Inflammatory macrophage treated with lipopolysaccharide for 1 hour (primary cell): ENCODE measurements at regions not wholly inside any gene's neighbourhood (a gene's known extent, or its start where the extent isn't known, plus 50 kb on each side); places are given as distances from the start of the nearest gene placed in this dataset.

ENCODE experiments used
- DNase-seq, 2 donors: peaks; one replicate each; pipeline ENCODE4 v3.0.0-alpha.2; 2020 to 2022

DNA sequence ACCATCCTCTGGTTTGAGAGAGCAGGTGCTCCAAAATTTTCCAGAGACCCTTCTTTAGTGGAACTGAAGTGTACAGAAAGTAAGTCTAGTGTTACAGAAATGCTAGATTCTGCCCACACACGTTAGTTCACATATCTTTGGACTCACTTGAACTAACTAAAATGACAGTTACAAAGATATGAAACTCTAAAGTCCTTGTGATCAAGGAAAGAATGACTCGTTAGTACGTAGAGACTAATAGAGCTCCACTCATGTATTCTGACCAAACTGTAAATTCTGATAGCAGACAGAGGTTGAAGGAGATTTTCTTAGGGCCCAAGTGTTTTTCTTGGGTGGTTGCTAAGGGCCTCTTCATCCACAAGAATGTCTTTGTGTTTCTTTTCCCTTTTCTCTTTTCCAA, 491.5 kb upstream of the B3GALT2 start:
- no peak for DNase-seq

DNA sequence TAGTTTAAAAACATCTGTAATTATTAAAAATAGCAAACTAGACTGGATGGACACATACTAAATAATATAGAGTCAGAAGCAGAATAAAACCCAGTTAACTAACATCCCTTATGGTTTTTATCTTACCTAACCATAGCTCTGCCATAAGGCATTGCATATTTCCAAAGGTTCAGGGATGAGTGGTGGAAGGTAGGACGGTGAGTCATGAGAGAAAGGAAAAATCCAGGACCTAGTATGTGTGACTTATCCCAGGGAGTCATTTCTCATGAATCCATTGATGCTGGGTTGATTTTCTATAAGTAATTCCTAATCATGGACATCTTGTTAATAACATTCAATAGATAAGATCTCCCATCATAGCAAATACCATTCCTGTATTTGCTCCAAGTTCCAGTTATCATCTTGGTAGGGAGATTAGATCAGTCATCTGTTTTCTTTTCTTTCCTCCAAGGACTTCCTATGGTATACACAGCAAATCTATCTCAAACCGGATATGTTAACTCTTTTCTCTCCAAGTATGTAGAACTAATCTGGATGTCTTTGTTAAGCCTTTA, 490.7 kb upstream of the B3GALT2 start:
- DNase-seq = no peak

DNA sequence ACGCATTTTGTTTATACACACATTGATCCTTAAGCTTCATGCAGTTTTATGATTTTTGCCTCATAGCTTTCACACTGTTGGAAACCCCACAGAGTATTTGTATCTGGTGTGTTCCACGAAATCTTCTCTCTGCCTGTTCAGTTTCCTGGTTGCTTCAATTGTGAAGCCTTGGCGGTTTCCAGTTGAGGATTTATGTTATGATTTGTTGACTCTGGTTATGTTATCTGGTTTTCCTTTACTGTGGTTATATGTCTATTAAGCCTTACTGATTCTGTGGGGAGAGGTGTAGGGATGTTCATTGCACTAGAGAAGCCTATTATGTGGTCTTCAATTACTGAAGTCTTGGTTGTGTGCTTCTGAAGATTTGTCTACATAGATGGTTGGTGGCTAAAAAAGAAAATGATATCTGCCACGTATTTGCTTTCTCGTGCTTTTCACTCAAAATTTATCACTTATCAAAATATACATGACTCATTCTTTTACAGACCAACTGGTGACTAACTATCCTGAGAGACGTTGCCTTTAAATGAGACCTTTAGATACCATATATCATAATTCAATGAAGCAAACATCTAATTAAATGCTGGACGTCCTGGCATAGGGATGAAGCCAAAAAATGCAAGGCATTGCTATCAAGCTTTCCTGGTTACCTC, 488.0 kb upstream of the B3GALT2 start:
- DNase-seq = no peak

DNA sequence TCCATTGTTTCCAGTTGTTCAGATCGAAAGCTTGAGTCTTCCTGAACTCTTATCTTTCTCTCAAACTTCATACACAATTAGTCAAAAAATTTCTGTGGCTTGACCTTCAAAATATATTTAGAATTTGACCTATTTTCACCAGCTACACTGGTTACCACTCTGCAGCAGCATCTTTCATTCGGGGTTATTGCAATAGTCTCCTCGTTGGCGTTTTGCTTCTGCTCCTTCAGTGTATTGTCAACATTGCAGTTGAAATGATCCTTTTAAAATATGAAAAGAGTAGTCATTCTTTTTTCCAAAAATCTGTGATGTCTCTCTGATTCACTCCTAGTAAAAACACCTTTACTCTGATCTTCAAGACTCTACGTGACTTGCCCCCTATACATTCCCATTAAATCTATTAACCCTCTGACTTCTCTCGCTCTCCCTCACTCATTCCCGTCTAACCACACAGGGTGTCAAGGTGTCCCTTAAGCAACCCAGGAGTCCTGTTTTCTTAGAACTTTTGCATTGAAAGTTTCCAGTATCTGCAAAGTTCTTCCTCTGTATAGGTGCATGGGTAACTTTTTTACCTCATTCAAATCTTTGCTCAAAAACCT, 480.2 kb upstream of the B3GALT2 start:
- DNase-seq = no peak

DNA sequence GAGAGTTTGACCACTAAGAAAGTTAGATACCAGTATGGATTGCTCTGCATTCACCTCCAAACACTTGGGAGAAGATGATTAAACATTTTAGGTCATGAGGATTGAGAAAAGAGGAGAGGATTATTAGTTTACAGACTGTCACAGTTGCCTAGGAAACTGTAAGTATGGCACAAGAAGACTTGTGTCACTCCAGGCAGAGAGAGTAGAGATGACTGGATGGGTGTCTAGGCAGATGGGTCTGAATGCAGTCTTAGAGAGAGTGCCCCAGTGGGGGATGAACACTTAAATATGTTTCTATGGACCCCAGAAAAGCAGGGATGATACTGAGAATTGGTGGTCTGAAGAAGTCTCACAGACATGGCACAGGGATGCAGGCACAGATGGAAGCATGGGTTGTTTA, 477.6 kb upstream of the B3GALT2 start:
- DNase-seq = no peak

DNA sequence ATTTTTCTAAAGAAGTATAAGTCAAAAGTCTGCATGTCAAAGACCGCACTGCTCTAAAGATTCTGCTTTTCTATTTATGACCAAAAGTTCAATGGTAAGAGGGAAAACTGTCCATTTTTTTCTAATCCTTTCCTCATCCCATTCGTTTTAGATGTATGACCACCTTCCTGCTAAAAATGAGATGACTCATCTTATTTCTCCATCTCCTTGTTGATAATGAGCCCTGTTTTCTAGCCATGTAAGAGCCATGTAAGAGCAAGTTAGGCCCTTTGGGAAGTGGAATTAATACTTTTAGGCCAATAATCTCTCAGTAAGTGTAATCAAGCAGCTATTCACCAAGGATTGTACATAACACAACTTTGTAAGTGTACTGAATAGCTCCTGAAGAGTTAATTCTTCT, 475.6 kb upstream of the B3GALT2 start:
- no peak for DNase-seq

DNA sequence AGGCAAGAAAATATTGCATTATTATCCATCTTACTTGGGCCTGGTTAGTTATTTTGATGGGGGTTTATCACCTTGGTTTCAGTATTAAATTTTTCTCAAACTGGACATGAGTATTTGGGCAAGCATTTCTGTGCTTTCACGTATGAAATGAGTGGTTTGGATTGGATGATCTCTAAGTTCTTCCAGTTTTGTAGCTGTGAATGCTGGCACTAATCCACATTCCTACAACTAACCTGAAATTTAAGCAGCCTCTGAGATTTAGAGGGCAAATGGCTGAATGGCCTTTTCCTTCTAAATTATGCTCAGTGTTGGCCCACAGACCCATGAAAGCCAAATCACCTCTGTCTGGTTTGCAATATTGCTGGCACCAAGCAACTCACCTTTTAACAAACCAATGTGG, 475.0 kb upstream of the B3GALT2 start:
- no peak for DNase-seq

DNA sequence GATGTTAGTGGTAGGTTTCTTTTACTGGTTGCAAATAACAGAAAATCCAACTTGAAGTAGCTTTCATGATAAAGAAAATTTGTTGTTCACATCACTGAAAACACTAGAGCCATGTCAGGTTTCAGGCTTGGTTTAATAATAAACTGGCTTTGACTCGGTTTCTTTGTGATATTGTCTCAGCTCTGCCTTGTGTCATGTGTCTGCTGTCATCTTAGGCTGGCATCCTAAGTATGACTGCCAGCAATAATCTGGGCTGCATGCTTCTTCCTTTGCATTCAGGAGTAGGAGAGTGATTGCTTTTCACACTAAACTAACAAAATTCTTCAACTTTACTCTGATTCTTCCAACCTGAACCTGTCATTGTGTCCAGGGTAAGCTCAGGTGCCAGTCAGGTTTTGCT, 474.0 kb upstream of the B3GALT2 start:
- DNase-seq = no peak

DNA sequence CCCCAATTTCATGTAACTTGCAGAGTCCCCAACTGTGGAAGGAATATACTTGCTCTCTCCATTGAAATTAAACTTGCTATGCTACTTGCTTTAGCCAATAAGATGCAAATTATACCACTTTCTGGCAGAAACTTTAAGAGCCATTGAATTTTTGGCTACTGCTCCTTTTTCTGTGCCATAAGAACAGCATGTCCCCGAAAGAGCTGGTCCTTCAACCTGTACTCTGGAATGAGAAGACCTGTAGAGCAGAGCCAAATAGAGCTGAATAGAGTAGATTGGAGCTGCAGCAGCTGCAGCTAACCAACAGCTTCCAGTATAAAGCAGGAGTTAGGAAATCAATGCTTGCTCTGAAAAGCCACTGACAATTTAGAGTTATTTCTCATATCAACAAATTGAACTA, 472.3 kb upstream of the B3GALT2 start:
- DNase-seq = no peak

DNA sequence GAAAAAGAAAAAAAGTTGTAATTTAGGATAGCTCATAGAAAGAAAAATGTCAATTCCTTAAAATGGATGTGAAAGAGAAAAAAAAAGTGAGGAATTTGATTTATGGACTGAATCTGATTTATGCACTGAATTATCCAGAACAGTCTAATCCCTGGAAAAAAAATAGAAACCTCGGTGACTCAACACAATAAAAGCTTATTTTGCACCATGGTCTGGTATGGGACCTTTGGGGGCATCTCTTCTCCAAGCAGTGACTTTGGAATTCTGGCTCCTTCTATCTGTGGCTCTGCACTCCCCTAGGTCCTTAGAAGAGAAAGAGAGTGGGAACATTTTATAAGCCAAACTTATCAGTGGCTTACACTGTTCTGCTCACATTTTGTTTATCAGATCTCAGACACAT, 471.7 kb upstream of the B3GALT2 start:
- no peak for DNase-seq

DNA sequence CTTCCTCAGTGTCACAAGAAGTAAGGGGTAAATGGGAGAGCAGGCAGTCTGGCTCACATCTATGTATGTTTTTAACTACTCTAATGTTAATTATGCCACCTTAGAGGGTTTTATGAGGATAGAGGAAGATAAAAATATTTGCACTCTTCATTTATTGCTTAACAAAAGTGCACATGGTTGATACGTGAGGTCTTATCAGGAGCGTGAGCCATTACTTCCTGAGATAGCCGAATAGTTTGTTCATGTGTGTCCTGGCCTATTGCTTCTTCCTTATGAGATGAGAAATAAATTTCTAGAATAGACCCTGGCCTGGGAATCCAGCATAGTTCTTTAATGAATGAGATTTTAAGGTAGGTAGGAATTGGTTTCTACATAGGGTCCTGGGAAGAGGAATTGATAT, 471.1 kb upstream of the B3GALT2 start:
- no peak for DNase-seq

DNA sequence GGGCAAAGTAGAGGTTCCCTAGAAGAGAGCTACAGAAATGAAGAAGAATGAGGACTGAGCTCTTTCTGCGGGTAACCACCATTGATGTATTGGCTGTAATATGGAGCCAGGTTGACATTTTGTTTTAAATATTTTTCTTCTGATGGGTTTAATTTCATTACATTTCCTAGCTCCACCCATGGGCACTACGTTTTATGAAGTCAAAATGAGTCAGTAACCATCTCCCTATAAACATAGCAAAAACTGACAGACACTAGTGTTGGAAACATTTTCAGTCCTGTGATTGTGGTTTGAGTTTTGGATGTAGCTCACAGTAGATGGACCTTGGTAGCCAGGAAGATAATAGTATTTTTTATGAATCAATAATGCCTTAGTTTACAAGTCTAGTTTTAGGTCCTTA, 470.4 kb upstream of the B3GALT2 start:
- no peak for DNase-seq

DNA sequence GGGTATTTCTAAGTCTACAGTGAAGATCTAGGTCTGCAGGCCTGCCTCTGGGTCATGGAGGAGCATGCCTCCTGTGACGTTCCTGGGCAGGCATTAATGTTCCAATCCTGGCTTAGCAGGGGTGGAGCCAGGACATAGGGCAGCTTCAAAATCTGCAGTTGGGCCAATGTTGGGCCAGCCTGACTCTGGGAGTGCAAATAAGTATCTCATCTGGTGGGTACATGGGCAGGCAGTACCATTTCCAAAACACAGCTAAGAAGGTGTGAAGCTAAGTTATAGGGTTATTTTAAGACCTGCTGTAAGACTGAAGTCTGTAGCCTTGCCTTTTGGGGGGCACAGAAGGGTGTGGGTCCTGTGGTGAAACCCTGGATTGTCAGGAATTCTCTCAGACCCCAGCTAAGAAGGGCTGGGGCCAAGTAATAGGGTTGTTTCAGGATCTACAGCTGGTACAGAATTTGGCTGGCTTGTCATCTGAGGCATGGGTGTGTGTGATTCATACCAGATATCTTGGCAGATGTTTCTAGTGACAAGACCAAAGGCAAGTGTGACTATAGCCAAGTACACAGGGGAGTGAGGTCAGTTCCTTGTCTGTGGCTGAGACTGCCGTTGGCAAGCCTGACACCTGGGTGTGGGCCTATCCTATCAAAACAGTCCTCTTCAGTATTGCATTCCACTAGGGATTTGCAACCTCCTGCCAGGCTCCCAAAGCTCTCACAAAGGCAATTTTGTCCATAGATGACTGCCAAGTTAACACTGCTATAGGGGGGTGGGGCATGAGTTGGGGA, 468.7 kb upstream of the B3GALT2 start:
- no peak for DNase-seq

DNA sequence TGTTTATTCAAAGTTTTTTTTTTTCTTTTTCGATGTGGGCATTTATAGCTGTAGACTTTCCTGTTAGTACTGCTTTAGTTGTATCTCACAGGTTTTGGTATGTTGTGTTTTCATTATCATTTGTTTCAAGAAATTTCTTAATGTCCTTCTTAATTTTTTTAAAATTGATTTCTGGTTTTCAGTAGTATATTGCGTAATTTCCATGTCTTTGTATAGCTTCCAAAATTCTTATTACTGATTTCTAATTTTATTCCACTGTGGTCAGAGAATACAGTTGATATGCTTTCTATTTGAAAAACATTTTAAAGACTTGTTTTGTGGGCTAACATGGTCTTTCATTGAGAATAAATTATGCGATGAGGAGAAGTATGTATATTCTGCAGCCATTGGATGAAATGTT, 463.2 kb upstream of the B3GALT2 start:
- DNase-seq = no peak

DNA sequence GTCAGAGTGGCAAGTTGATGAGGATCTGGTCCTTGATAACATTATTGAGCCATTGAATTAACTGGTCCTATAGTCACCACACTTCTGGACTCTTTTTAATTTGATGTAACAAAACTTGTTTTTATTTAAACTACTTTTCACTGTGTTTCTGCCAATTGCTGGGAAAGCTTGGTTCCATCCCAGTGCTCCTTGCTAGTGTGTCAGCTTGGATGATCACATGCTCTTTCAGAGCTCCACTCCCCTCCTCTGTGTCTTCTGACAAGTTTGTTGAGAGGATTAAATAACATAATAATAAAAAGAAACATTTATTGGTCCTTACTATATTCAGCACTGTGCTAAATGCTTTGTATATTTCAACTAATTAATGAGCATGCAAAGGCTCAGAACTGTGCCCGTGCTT, 448.5 kb upstream of the B3GALT2 start:
- DNase-seq = no peak

DNA sequence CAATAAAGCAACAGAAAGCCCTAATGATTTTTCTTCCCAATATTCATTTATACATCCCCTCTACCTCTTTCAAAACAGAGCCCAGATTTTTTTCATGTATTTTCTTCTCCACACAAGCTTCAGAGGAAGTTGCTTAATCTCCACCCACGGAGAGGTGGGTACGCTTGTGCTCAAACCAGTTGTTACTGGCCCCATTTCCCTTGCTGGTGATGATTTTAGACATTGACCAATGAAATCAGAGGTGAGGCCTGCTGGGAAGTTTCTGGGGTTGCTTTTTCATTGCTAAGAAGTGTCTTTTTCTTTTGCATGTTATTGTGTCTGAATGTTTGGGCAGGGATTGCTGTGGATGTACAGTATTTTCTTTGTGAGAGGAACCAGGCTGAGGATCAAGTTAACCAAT, 448.1 kb upstream of the B3GALT2 start:
- peak; percentile 37 to 55 for DNase-seq

DNA sequence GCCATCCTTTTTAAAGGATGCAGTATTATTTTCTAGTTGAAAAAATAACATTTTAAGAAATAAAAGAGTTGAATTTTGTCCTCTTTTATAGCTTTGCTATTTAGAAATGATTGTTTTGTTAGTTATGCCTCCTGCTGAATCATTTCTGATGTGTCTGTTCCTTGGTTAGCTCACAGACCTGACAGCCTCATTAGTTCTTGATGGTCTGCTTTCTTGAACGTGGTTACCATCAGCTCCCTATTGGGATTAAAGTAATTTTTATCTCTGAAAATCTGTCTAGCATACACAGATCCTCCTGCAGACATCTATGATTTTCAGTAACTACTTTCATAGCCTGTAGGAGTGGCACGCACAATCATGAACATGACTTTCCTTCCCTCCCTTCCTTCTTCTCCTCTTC, 447.6 kb upstream of the B3GALT2 start:
- DNase-seq = no peak

DNA sequence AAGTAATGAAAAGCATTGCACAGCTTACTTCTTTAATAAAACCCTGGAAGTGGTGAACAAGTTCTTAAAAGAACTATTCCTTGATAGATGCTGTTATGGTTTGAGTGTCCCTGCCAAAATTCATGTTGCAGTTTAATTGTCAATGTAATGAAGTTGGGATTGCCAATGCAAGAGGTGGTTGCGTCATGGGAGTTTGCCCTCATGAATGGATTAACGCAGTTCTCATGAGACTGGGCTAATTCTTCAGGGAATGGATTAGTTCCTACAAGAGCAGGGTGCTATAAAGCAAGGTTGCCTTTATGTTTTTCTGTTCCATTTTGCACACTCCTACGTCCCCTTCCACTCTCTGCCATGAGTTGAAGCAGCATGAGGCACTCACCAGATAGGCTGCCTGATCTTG, 446.7 kb upstream of the B3GALT2 start:
- no peak for DNase-seq

DNA sequence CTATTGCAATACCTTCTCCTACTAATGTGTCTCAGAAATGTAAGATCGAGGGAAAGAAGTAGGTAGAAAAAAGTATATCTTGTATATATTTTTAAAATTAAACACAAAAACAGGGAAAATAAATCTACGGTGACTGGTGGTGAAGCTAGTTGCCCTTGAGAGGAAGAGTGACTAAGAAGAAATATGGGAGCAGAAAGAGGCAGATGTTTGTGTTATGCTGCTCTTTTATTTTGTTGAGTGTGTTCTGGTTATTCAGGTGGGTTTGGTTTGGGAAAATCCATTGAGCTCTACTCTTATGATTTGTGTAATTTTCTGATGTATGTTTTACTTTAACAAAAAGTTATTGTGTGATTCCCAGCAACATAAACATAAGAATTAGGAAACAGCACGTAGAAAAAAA, 444.9 kb upstream of the B3GALT2 start:
- DNase-seq = no peak

DNA sequence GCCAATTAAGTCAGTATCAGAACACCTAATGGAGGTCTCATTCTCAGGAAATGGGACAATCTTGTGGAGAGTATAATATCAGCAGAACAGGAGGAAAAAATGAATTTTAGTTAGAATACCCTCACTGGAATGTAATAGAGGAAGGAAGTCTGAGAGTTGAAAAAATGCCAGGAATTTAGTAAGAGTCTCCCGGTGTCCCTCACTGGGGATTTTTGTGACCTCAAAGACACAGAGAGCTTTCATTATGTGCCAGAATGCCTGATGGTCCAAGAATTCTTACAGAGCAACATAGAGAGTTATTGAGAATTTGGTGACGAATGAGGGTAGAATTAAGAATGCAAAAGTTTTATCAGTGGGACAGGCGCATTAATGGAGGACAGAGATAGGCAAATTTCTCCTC, 443.5 kb upstream of the B3GALT2 start:
- DNase-seq = peak; percentile 17 to 21

DNA sequence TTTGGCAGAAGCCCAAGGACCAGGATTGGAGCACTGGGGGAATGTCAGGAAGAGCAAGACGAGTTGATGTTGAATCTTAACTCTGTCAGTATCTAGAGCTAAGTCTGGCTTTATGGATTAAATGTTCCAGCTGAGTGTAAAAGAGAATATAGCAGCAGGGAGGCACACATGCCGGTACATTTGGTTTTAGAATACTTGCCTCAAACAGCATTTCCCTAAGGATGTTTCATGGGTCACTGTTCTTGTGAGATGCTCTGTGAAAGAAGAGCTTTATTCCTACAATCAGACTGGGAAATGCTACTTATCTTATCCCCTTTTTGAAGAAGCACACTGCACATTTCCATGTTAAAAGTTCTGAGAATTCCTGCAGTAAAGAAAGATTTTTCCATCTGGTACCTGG, 440.3 kb upstream of the B3GALT2 start:
- DNase-seq = no peak

DNA sequence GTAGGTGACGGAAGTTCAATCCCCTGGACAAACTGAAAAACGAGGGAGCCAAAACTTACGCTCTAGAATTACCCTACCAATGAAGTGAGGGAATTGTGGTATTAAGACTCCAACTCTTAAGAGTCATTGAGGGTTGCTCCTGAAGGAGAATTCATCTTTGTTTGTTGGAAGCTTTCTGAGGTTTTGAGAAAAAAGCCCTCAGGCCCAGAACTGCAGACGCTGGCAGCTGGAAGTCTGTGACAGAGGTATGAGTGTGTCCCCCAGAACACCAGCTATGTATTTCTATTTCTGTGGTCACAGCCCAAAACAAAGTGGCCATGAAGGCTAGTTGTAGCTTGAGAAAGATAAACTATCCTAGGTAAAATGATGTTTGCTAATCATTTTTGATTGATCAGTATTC, 438.8 kb upstream of the B3GALT2 start:
- DNase-seq = no peak

DNA sequence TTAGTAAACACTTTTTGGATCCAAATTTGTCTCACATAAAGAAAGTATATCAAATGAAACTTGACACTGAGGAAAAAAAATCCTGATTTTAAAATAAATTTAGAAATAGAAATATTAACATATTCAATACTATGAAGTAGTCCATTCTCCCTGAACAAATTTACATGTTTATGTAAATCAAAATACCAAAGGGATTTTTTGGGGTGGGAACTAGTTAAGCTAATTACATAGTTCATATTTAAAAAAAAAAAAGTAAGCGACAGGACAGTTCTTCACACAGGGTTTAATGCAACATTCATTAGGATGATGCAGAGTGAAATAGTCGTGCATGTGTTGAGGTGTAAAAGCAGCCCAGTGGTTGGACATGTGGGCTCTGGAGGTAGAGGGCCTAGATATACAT, 433.5 kb upstream of the B3GALT2 start:
- DNase-seq = no peak

DNA sequence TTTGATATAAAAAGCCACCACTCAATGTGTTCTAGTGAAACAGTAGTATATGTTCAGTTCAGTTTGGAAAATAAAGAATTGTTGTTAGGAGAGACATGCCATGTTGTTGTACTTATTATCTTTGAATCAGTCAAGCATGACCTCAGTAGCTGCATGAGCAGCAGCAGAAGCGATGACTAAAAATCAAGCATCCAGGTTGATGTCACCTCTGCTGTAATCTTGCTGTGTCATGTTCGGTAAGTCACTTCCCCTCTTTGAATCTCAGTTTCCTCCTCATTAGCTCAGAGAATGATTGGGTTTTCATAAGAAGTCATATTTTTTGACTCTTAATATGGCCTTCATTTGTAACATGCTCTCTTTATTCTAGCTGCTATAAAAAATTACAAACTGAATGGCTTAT, 428.4 kb upstream of the B3GALT2 start:
- peak in 1 of 2 donors; percentile 10 for DNase-seq
